GM23338 (cell line): ENCODE measurements at regions not wholly inside any gene's neighbourhood (a gene's known extent, or its start where the extent isn't known, plus 50 kb on each side); places are given as distances from the start of the nearest gene placed in this dataset.

ENCODE experiments used
- ATAC-seq: fragments of 200-7000 bp; cut with Tn5 transposase; 3 replicates; pipeline ENCODE4 v1.9.1; 2020
- DNase-seq: peaks from one replicate; pipeline ENCODE4 v3.0.0-alpha.2; 2015; ENCODE audit warnings: low spot score
- H2AFZ ChIP-seq: fragments of 200-600 bp; sonication (generic); 2 replicates; pipeline ENCODE4 v1.8.0; 2016; ENCODE audit warnings: antibody characterized with exemption, mild to moderate bottlenecking, moderate library complexity
- H3F3A ChIP-seq: fragments of 200-600 bp; sonication (generic); replicated peaks from 2 replicates; pipeline ENCODE4 v1.8.0; 2017; ENCODE audit warnings: antibody characterized with exemption, mixed run types, low read depth
- H3K27ac ChIP-seq: fragments of 200-600 bp; sonication (generic); 2 replicates; pipeline ENCODE4 v1.6.1; 2016; ENCODE audit warnings: low read depth
- H3K27me3 ChIP-seq: fragments of 200-600 bp; sonication (generic); 2 replicates; pipeline ENCODE4 v1.8.0; 2016; ENCODE audit warnings: mild to moderate bottlenecking, mixed run types, moderate library complexity; ENCODE audit not compliant: insufficient read depth
- H3K36me3 ChIP-seq: fragments of 200-600 bp; sonication (generic); 2 replicates; pipeline ENCODE4 v1.8.0; 2016; ENCODE audit warnings: mild to moderate bottlenecking; ENCODE audit not compliant: insufficient read depth
- H3K4me1 ChIP-seq: fragments of 200-600 bp; sonication (generic); 2 replicates; pipeline ENCODE4 v1.8.0; 2016; ENCODE audit warnings: mild to moderate bottlenecking, moderate library complexity; ENCODE audit not compliant: insufficient read depth
- H3K4me2 ChIP-seq: fragments of 200-600 bp; sonication (generic); 2 replicates; pipeline ENCODE4 v1.7.1; 2017; ENCODE audit warnings: mixed run types
- H3K4me3 ChIP-seq: fragments of 200-600 bp; sonication (generic); 2 replicates; pipeline ENCODE4 v1.6.1; 2016; ENCODE audit warnings: mixed run types
- H3K79me2 ChIP-seq: fragments of 200-600 bp; sonication (generic); replicated peaks from 2 replicates; pipeline ENCODE4 v1.8.0; 2017; ENCODE audit warnings: mild to moderate bottlenecking; ENCODE audit not compliant: insufficient read depth
- H3K9me2 ChIP-seq: fragments of 200-600 bp; sonication (generic); 2 replicates; pipeline ENCODE4 v1.8.0; 2017; ENCODE audit not compliant: insufficient read depth
- H4K20me1 ChIP-seq: fragments of 200-600 bp; sonication (generic); replicated peaks from 2 replicates; pipeline ENCODE4 v1.8.0; 2017; ENCODE audit warnings: mild to moderate bottlenecking; ENCODE audit not compliant: insufficient read depth
- H3K27ac Mint-ChIP-seq: 2 replicates; pipeline ENCODE4 v1.8.0; 2020; ENCODE audit warnings: inconsistent platforms, mild to moderate bottlenecking, moderate library complexity, mixed read lengths
- H3K27me3 Mint-ChIP-seq: 3 replicates; pipeline ENCODE4 v1.8.0; 2022; ENCODE audit warnings: low read depth, mild to moderate bottlenecking, moderate library complexity, mixed read lengths, inconsistent platforms; ENCODE audit not compliant: insufficient read depth, poor library complexity
- H3K36me3 Mint-ChIP-seq: 3 replicates; pipeline ENCODE4 v1.8.0; 2021; ENCODE audit warnings: low read depth, mild to moderate bottlenecking, inconsistent platforms, moderate library complexity, mixed read lengths
- H3K4me1 Mint-ChIP-seq: 3 replicates; pipeline ENCODE4 v1.8.0; 2020; ENCODE audit warnings: mild to moderate bottlenecking, inconsistent platforms, mixed read lengths
- H3K4me3 Mint-ChIP-seq: 3 replicates; pipeline ENCODE4 v1.8.0; 2021; ENCODE audit warnings: moderate library complexity, mild to moderate bottlenecking, inconsistent platforms, mixed read lengths
- H3K9me3 Mint-ChIP-seq: 3 replicates; pipeline ENCODE4 v1.8.0; 2020; ENCODE audit warnings: moderate library complexity, mild to moderate bottlenecking, inconsistent platforms, mixed read lengths
- CREB1 ChIP-seq: fragments of 250-450 bp; sonication (Bioruptor Pico); IDR thresholded peaks from 2 replicates; pipeline ENCODE4 v1.5.0; 2020; ENCODE audit warnings: low read depth, mild to moderate bottlenecking, moderate library complexity
- EZH2 ChIP-seq: fragments of 200-600 bp; sonication (generic); IDR thresholded peaks from one replicate; pipeline ENCODE4 v1.8.0; 2017; ENCODE audit warnings: antibody characterized with exemption, mild to moderate bottlenecking, low read depth; ENCODE audit not compliant: unreplicated experiment
- EZH2phosphoT487 ChIP-seq: fragments of 200-600 bp; sonication (generic); IDR thresholded peaks from one replicate; pipeline ENCODE4 v1.8.1; 2018; ENCODE audit warnings: antibody characterized with exemption; ENCODE audit not compliant: unreplicated experiment
- JUNB ChIP-seq: IDR thresholded peaks from one replicate; pipeline ENCODE4 v1.6.1; 2016; ENCODE audit warnings: antibody characterized with exemption; ENCODE audit not compliant: unreplicated experiment
- NANOG ChIP-seq: IDR thresholded peaks from 2 replicates; pipeline ENCODE4 v1.6.1; 2016; ENCODE audit warnings: antibody characterized with exemption, borderline replicate concordance
- POLR2AphosphoS5 ChIP-seq: IDR thresholded peaks from 2 replicates; pipeline ENCODE4 v1.6.1; 2016; ENCODE audit warnings: antibody characterized with exemption, low read depth
- STAT1 ChIP-seq: IDR thresholded peaks from one replicate; pipeline ENCODE4 v1.6.1; 2016; ENCODE audit warnings: antibody characterized with exemption; ENCODE audit not compliant: unreplicated experiment
- ZNF114 ChIP-seq: fragments of 250-450 bp; sonication (Bioruptor Pico); IDR thresholded peaks from 2 replicates; pipeline ENCODE4 v1.5.0; 2020; ENCODE audit warnings: mild to moderate bottlenecking, moderate library complexity
- ZNF331 ChIP-seq: fragments of 250-450 bp; sonication (Bioruptor Pico); IDR thresholded peaks from 2 replicates; pipeline ENCODE4 v1.5.0; 2020; ENCODE audit warnings: low read depth, mild to moderate bottlenecking, moderate library complexity
- TF ChIP-seq, protein P1 (sequence below): fragments of 250-450 bp; sonication (Bioruptor Pico); IDR thresholded peaks from 2 replicates; pipeline ENCODE4 v1.5.0; 2020; ENCODE audit warnings: mild to moderate bottlenecking, moderate library complexity
- TF ChIP-seq, protein P2 (sequence below): IDR thresholded peaks from 2 replicates; pipeline ENCODE4 v1.6.1; 2016; ENCODE audit warnings: antibody characterized with exemption

- Mint-ChIP-seq H3K27ac (no peak overlapping the region), H3K9me3 (peaks cover 4% of the 10 kb centered on the region; the same call in 1 of the 3 replicates), H3K4me1 (peaks cover 19% of the 10 kb centered on the region), H3K4me3 (no peak overlapping the region), H3K27me3 (peaks cover 18% of the 10 kb centered on the region), H3K36me3 (peaks cover 38% of the 10 kb centered on the region)
- TF ChIP-seq ZNF331 (CRISPR knock-in tag) = no peak
- Histone ChIP-seq H3K36me3 (no peaks in the 10 kb centered on the region), H3K4me2 (no peak overlapping the region), H3K27me3 (no peaks in the 10 kb centered on the region), H3K4me3 (no peak overlapping the region), H3K79me2 (peaks cover 17% of the 10 kb centered on the region), H3K27ac (no peak overlapping the region), H2AFZ (no peak overlapping the region), H4K20me1 (peaks cover 15% of the 10 kb centered on the region; the same call in 1 of the 2 replicates), H3F3A (peaks cover 18% of the 10 kb centered on the region), H3K9me2 (no peaks in the 10 kb centered on the region), H3K4me1 (no peaks in the 10 kb centered on the region)
- no peak for DNase-seq
- ATAC-seq = no peak
Observed at GRCh38 chr12:124442281-124442680, 125.1 kb downstream of the NCOR2 start.

DNA sequence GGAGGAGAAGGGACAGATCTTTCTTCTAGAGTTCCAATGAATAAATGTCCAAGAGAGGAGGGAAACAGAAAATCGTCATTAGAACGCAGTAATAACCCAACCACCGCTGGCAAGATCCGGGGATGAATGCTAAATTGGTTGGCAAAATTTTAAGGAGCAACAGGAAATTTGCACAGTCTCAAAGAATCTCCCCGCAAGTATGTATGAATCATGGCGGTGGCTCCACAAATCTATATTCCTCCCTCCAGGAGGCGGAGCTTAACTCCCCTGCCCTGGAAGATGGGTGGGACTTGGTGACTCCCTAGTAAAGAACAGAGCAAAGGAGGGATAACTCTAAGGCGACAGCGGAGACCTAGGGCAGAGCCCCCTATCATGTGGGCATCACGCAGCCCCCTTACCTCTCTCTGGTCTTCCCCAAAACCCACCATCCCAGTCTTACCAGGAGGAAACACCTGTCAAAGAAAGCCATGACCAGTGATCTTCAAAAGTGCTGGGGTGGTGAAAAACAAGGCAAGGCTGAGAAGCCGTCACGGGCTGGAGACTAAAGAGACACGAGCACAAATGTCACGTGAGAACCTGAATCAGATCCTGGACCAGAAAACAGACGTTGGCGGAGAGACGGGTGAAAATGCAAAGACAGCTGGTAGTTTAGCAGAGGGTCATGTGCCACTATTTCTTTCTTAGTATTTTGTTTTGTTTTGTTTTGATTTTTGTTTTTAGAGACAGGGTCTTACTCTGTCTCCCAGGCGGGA is 125.8 kb downstream of the NCOR2 start:
- Histone ChIP-seq H3K4me3 (no peak overlapping the region), H3K4me2 (no peak overlapping the region), H3K79me2 (peaks cover 17% of the 10 kb centered on the region), H3K27ac (no peak overlapping the region), H3K36me3 (no peaks in the 10 kb centered on the region), H3K4me1 (no peaks in the 10 kb centered on the region), H3K9me2 (no peaks in the 10 kb centered on the region), H3F3A (peaks cover 18% of the 10 kb centered on the region), H4K20me1 (peaks cover 14% of the 10 kb centered on the region; the same call in 1 of the 2 replicates), H3K27me3 (no peaks in the 10 kb centered on the region), H2AFZ (no peak overlapping the region)
- peaks cover 4% of the 10 kb centered on the region; the same call in 1 of the 3 replicates for H3K9me3 Mint-ChIP-seq
- H3K27me3 Mint-ChIP-seq = peaks cover 20% of the 10 kb centered on the region
- ATAC-seq = peak; percentile 20; the same call in 2 of the 3 replicates
- peaks cover 19% of the 10 kb centered on the region for H3K4me1 Mint-ChIP-seq
- 0 out of 2 replicates have a peak overlapping the region, but pooled peaks have one; percentile 13 for H3K27ac Mint-ChIP-seq
- H3K4me3 Mint-ChIP-seq = no peak overlapping the region
- no peak for DNase-seq
- H3K36me3 Mint-ChIP-seq = peaks cover 38% of the 10 kb centered on the region
- TF ChIP-seq CREB1 (CRISPR knock-in tag) (no peak), POLR2AphosphoS5 (no peak), STAT1 (no peak), ZNF114 (CRISPR knock-in tag) (no peak), JUNB (no peak), EZH2phosphoT487 (no peak), EZH2 (no peak), NANOG (no peak)
- TF ChIP-seq, protein P1, sequence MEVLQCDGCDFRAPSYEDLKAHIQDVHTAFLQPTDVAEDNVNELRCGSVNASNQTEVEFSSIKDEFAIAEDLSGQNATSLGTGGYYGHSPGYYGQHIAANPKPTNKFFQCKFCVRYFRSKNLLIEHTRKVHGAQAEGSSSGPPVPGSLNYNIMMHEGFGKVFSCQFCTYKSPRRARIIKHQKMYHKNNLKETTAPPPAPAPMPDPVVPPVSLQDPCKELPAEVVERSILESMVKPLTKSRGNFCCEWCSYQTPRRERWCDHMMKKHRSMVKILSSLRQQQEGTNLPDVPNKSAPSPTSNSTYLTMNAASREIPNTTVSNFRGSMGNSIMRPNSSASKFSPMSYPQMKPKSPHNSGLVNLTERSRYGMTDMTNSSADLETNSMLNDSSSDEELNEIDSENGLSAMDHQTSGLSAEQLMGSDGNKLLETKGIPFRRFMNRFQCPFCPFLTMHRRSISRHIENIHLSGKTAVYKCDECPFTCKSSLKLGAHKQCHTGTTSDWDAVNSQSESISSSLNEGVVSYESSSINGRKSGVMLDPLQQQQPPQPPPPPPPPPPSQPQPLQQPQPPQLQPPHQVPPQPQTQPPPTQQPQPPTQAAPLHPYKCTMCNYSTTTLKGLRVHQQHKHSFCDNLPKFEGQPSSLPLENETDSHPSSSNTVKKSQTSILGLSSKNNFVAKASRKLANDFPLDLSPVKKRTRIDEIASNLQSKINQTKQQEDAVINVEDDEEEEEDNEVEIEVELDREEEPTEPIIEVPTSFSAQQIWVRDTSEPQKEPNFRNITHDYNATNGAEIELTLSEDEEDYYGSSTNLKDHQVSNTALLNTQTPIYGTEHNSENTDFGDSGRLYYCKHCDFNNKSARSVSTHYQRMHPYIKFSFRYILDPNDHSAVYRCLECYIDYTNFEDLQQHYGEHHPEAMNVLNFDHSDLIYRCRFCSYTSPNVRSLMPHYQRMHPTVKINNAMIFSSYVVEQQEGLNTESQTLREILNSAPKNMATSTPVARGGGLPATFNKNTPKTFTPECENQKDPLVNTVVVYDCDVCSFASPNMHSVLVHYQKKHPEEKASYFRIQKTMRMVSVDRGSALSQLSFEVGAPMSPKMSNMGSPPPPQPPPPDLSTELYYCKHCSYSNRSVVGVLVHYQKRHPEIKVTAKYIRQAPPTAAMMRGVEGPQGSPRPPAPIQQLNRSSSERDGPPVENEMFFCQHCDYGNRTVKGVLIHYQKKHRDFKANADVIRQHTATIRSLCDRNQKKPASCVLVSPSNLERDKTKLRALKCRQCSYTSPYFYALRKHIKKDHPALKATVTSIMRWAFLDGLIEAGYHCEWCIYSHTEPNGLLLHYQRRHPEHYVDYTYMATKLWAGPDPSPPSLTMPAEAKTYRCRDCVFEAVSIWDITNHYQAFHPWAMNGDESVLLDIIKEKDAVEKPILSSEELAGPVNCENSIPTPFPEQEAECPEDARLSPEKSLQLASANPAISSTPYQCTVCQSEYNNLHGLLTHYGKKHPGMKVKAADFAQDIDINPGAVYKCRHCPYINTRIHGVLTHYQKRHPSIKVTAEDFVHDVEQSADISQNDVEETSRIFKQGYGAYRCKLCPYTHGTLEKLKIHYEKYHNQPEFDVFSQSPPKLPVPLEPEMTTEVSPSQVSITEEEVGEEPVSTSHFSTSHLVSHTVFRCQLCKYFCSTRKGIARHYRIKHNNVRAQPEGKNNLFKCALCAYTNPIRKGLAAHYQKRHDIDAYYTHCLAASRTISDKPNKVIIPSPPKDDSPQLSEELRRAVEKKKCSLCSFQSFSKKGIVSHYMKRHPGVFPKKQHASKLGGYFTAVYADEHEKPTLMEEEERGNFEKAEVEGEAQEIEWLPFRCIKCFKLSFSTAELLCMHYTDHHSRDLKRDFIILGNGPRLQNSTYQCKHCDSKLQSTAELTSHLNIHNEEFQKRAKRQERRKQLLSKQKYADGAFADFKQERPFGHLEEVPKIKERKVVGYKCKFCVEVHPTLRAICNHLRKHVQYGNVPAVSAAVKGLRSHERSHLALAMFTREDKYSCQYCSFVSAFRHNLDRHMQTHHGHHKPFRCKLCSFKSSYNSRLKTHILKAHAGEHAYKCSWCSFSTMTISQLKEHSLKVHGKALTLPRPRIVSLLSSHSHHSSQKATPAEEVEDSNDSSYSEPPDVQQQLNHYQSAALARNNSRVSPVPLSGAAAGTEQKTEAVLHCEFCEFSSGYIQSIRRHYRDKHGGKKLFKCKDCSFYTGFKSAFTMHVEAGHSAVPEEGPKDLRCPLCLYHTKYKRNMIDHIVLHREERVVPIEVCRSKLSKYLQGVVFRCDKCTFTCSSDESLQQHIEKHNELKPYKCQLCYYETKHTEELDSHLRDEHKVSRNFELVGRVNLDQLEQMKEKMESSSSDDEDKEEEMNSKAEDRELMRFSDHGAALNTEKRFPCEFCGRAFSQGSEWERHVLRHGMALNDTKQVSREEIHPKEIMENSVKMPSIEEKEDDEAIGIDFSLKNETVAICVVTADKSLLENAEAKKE (CRISPR knock-in tag) = no peak
- TF ChIP-seq, protein P2, sequence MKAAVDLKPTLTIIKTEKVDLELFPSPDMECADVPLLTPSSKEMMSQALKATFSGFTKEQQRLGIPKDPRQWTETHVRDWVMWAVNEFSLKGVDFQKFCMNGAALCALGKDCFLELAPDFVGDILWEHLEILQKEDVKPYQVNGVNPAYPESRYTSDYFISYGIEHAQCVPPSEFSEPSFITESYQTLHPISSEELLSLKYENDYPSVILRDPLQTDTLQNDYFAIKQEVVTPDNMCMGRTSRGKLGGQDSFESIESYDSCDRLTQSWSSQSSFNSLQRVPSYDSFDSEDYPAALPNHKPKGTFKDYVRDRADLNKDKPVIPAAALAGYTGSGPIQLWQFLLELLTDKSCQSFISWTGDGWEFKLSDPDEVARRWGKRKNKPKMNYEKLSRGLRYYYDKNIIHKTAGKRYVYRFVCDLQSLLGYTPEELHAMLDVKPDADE = no peak
